D721Med (cell line): ENCODE measurements at regions not wholly inside any gene's neighbourhood (a gene's known extent, or its start where the extent isn't known, plus 50 kb on each side); places are given as distances from the start of the nearest gene placed in this dataset.
"Not testable (repeated sequence)": the region's sequence is repeated elsewhere in the genome, so short reads cannot be mapped to it uniquely, and the experiment has no call there.

Source experiments
- DNase-seq: peaks from one replicate; pipeline ENCODE4 v3.0.0; 2011; ENCODE audit warnings: low spot score; ENCODE audit not compliant: insufficient read length
- FAIRE-seq: peaks from 2 replicates; lab custom pipeline; 2011; peaks lifted over from hg19 to GRCh38; lab: Jason Lieb, UNC
- CTCF ChIP-seq: IDR thresholded peaks from 2 replicates; pipeline ENCODE4 v1.5.1; 2012; ENCODE audit warnings: mild to moderate bottlenecking, control low read depth; ENCODE audit not compliant: insufficient read depth; ENCODE audit errors: missing control alignments

- DNase-seq, FAIRE-seq: not testable (repeated sequence)
- TF ChIP-seq CTCF: peak; percentile 6
Observed at GRCh38 chr11:3476084-3476936, 97.4 kb upstream of the ZNF195 start.

GRCh38 chr11:3468963-3469362, 90.0 kb upstream of the ZNF195 start:
- not testable (repeated sequence) for FAIRE-seq, DNase-seq

- not testable (repeated sequence) for DNase-seq, FAIRE-seq
Observed at GRCh38 chr11:3467599-3467998, 88.7 kb upstream of the ZNF195 start.

GRCh38 chr11:3455666-3456065, 76.7 kb upstream of the ZNF195 start:
- not testable (repeated sequence) for FAIRE-seq, DNase-seq

GRCh38 chr11:3454844-3455243, 75.9 kb upstream of the ZNF195 start:
- not testable (repeated sequence) for FAIRE-seq, DNase-seq
- peak; percentile 47 for TF ChIP-seq CTCF

GRCh38 chr11:3453596-3454256, 74.8 kb upstream of the ZNF195 start:
- not testable (repeated sequence) for FAIRE-seq

GRCh38 chr11:3450822-3451221, 71.9 kb upstream of the ZNF195 start:
- not testable (repeated sequence) for FAIRE-seq, DNase-seq

More at GRCh38 chr11:3453596-3454256, 74.8 kb upstream of the ZNF195 start:
- DNase-seq: not testable (repeated sequence)

GRCh38 chr11:3445535-3445934, 66.6 kb upstream of the ZNF195 start:
- FAIRE-seq, DNase-seq: not testable (repeated sequence)

- not testable (repeated sequence) for FAIRE-seq, DNase-seq
Observed at GRCh38 chr11:3444420-3444744, 65.4 kb upstream of the ZNF195 start.

GRCh38 chr11:3443700-3444419, 64.9 kb upstream of the ZNF195 start:
- not testable (repeated sequence) for FAIRE-seq, DNase-seq

- not testable (repeated sequence) for FAIRE-seq, DNase-seq
Observed at GRCh38 chr11:3437441-3437840, 58.5 kb upstream of the ZNF195 start.

GRCh38 chr11:3434976-3435375, 56.0 kb upstream of the ZNF195 start:
- TF ChIP-seq CTCF: no peak
- FAIRE-seq (no peak), DNase-seq (no peak)

- not testable (repeated sequence) for FAIRE-seq
Observed at GRCh38 chr11:3429191-3429590, 50.2 kb upstream of the ZNF195 start.

More at GRCh38 chr11:3429191-3429590, 50.2 kb upstream of the ZNF195 start:
- DNase-seq: not testable (repeated sequence)
